Upper lobe of left lung (tissue), 6 donors: ENCODE measurements at regions not wholly inside any gene's neighbourhood (a gene's known extent, or its start where the extent isn't known, plus 50 kb on each side); places are given as distances from the start of the nearest gene placed in this dataset.

Experiments used
- ATAC-seq, 2 donors: fragments of 200-7000 bp; cut with Tn5 transposase; one replicate each; pipeline ENCODE4 v1.9.1; 2022; ENCODE audit warnings: mild to moderate bottlenecking in 2 of 2, moderate library complexity in 2 of 2; ENCODE audit not compliant: low FRiP score in 2 of 2
- DNase-seq, 2 donors: peaks; one replicate each; pipeline ENCODE4 v3.0.0-alpha.2; 2019 to 2020
- H3K27ac ChIP-seq, 4 donors: fragments of 200-600 bp; sonication (generic); one replicate each; pipeline ENCODE4 v1.5.1; 2016 to 2019
- H3K27me3 ChIP-seq, 4 donors: fragments of 200-600 bp; sonication (generic); one replicate each; pipeline ENCODE4 v1.5.1; 2017 to 2019
- H3K36me3 ChIP-seq, 4 donors: fragments of 200-600 bp; sonication (generic); one replicate each; pipeline ENCODE4 v1.5.1; 2016 to 2019
- H3K4me1 ChIP-seq, 4 donors: fragments of 200-600 bp; sonication (generic); one replicate each; pipeline ENCODE4 v1.5.1; 2018 to 2019
- H3K4me3 ChIP-seq, 4 donors: fragments of 200-600 bp; sonication (generic); one replicate each; pipeline ENCODE4 v1.5.1; 2017 to 2019; ENCODE audit warnings: mild to moderate bottlenecking in 2 of 4, moderate library complexity in 1 of 4
- H3K9me3 ChIP-seq, 4 donors: fragments of 200-600 bp; sonication (generic); one replicate each; pipeline ENCODE4 v1.5.1; 2018 to 2019
- EP300 ChIP-seq, 4 donors: sonication (generic); formaldehyde crosslinking; IDR thresholded peaks; one replicate each; pipeline ENCODE4 v1.5.1; 2017; ENCODE audit warnings: antibody characterized with exemption in 4 of 4, control low read depth in 2 of 4
- POLR2A ChIP-seq, 4 donors: fragments of 450-650 bp; IDR thresholded peaks; one replicate each; pipeline ENCODE4 v1.5.1; 2016 to 2017; ENCODE audit warnings: antibody characterized with exemption in 4 of 4, mild to moderate bottlenecking in 2 of 4
- POLR2AphosphoS5 ChIP-seq, 2 donors: sonication (generic); formaldehyde crosslinking; IDR thresholded peaks; one replicate each; pipeline ENCODE4 v1.5.1; 2017; ENCODE audit warnings: antibody characterized with exemption in 2 of 2
- WGBS, 2 donors: methylation state at CpG; one replicate each; pipeline ENCODE4 v1.1.5; 2017 to 2018; 5-methylcytosine and 5-hydroxymethylcytosine counted together
- TF ChIP-seq, protein P1 (sequence below), 6 experiments: fragments of 450-650 bp in 4 of 6; fragments of 200-600 bp in 2 of 6; sonication (generic) in 2 of 6; IDR thresholded peaks; one replicate each; pipeline ENCODE4 v1.5.1; 2016 to 2019; ENCODE audit warnings: antibody characterized with exemption in 6 of 6
- donor health status: DM: no; HTN: no; CAD: no; lungs with moderate emphysema.
- donor health status: DM: no; HTN: yes; CAD: no; lungs with severe emphysema.

- no peak overlapping the region for H3K4me3 ChIP-seq
- no peaks in the 10 kb centered on the region for H3K9me3 ChIP-seq
- no peak for ATAC-seq
- H3K27me3 ChIP-seq: no peaks in the 10 kb centered on the region
- H3K27ac ChIP-seq: no peak overlapping the region
- 48 to 56% methylated on average over 2 of the region's 2 CpGs for WGBS, 2 donors
- H3K36me3 ChIP-seq: no peaks in the 10 kb centered on the region
- TF ChIP-seq, protein P1, sequence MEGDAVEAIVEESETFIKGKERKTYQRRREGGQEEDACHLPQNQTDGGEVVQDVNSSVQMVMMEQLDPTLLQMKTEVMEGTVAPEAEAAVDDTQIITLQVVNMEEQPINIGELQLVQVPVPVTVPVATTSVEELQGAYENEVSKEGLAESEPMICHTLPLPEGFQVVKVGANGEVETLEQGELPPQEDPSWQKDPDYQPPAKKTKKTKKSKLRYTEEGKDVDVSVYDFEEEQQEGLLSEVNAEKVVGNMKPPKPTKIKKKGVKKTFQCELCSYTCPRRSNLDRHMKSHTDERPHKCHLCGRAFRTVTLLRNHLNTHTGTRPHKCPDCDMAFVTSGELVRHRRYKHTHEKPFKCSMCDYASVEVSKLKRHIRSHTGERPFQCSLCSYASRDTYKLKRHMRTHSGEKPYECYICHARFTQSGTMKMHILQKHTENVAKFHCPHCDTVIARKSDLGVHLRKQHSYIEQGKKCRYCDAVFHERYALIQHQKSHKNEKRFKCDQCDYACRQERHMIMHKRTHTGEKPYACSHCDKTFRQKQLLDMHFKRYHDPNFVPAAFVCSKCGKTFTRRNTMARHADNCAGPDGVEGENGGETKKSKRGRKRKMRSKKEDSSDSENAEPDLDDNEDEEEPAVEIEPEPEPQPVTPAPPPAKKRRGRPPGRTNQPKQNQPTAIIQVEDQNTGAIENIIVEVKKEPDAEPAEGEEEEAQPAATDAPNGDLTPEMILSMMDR (IDR thresholded peaks at IDR 0.05): no peak
- TF ChIP-seq POLR2A (IDR thresholded peaks at IDR 0.05) (no peak), EP300 (IDR thresholded peaks at IDR 0.05) (no peak), POLR2AphosphoS5 (IDR thresholded peaks at IDR 0.05) (no peak)
- DNase-seq: no peak
- H3K4me1 ChIP-seq: no peaks in the 10 kb centered on the region
Observed at GRCh38 chr12:32010631-32011336, 51.6 kb downstream of the RESF1 start.

GRCh38 chr12:32012249-32012785 lies 53.1 kb downstream of the RESF1 start:
- H3K36me3 ChIP-seq: no peaks in the 10 kb centered on the region
- DNase-seq (no peak), ATAC-seq (no peak)
- WGBS, 2 donors: 90 to 91% methylated on average over 4 of the region's 4 CpGs
- TF ChIP-seq EP300 (IDR thresholded peaks at IDR 0.05) (no peak), POLR2A (IDR thresholded peaks at IDR 0.05) (no peak), POLR2AphosphoS5 (IDR thresholded peaks at IDR 0.05) (no peak)
- TF ChIP-seq, protein P1 (IDR thresholded peaks at IDR 0.05): no peak
- no peak overlapping the region for H3K27ac ChIP-seq
- no peaks in the 10 kb centered on the region for H3K27me3 ChIP-seq
- H3K4me1 ChIP-seq: no peaks in the 10 kb centered on the region
- H3K9me3 ChIP-seq: no peaks in the 10 kb centered on the region
- H3K4me3 ChIP-seq: no peak overlapping the region

- DNase-seq: no peak
- no peak for ATAC-seq
- WGBS, 2 donors: 72 to 75% methylated on average over 4 of the region's 4 CpGs
- Histone ChIP-seq H3K36me3 (no peaks in the 10 kb centered on the region), H3K4me1 (no peaks in the 10 kb centered on the region), H3K4me3 (no peak overlapping the region), H3K27ac (no peak overlapping the region), H3K27me3 (no peaks in the 10 kb centered on the region), H3K9me3 (no peaks in the 10 kb centered on the region)
- no peak for TF ChIP-seq POLR2A (IDR thresholded peaks at IDR 0.05)
- no peak for TF ChIP-seq POLR2AphosphoS5 (IDR thresholded peaks at IDR 0.05)
- TF ChIP-seq, protein P1 (IDR thresholded peaks at IDR 0.05): no peak
- TF ChIP-seq EP300 (IDR thresholded peaks at IDR 0.05): no peak
Observed at GRCh38 chr12:32015036-32015435, 55.8 kb downstream of the RESF1 start.

- 95 to 98% methylated on average over 3 of the region's 3 CpGs for WGBS, 2 donors
- H3K4me1 ChIP-seq: no peaks in the 10 kb centered on the region
- no peak overlapping the region for H3K4me3 ChIP-seq
- DNase-seq (no peak), ATAC-seq (no peak)
- H3K27ac ChIP-seq: no peak overlapping the region
- TF ChIP-seq POLR2AphosphoS5 (IDR thresholded peaks at IDR 0.05): no peak
- TF ChIP-seq POLR2A (IDR thresholded peaks at IDR 0.05): no peak
- TF ChIP-seq EP300 (IDR thresholded peaks at IDR 0.05): no peak
- TF ChIP-seq, protein P1 (IDR thresholded peaks at IDR 0.05): no peak
- H3K9me3 ChIP-seq: no peaks in the 10 kb centered on the region
- H3K36me3 ChIP-seq: no peaks in the 10 kb centered on the region
- H3K27me3 ChIP-seq: no peaks in the 10 kb centered on the region
Observed at GRCh38 chr12:32016680-32017482, 57.7 kb downstream of the RESF1 start.
